ENCODE measurements at regions not wholly inside any gene's neighbourhood (a gene's known extent, or its start where the extent isn't known, plus 50 kb on each side); places are given as distances from the start of the nearest gene placed in this dataset.

DNA sequence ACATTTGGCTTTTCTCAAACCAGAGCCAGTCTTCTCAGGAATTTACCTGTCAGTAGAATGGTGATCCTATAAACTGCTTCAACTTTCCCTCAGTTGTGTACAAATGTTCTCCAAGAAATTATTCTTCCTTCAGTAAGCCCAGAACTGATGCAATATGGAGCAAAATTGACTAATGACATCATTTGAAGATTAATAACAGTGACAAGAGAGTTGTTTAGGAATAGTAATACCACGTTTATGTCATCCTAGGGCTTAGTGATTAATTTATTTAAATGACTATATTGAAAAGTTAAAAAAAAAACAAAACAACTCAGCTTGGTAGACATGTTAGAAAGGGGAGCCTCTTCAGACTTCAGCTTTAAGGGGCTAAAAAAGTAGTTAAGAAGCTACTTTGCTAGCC is 933.2 kb downstream of the GATA3 start:
- no peak for ATAC-seq
- TF ChIP-seq OSR1 (CRISPR knock-in tag; IDR thresholded peaks at IDR 0.05) (no peak), ZFP3 (CRISPR knock-in tag; IDR thresholded peaks at IDR 0.05) (no peak), TCF4 (CRISPR knock-in tag; IDR thresholded peaks at IDR 0.05; ENCODE audit: borderline replicate concordance) (no peak), ESRRG (CRISPR knock-in tag; IDR thresholded peaks at IDR 0.05) (no peak), ARNTL (CRISPR knock-in tag; IDR thresholded peaks at IDR 0.05; ENCODE audit: borderline replicate concordance, low read depth) (no peak), SNAI2 (CRISPR knock-in tag; IDR thresholded peaks at IDR 0.05) (no peak), BACH2 (CRISPR knock-in tag; IDR thresholded peaks at IDR 0.05; ENCODE audit: borderline replicate concordance) (no peak), CSDC2 (CRISPR knock-in tag; IDR thresholded peaks at IDR 0.05) (no peak), TOX (CRISPR knock-in tag; IDR thresholded peaks at IDR 0.05; ENCODE audit: borderline replicate concordance) (no peak)
- TF ChIP-seq, protein P1, sequence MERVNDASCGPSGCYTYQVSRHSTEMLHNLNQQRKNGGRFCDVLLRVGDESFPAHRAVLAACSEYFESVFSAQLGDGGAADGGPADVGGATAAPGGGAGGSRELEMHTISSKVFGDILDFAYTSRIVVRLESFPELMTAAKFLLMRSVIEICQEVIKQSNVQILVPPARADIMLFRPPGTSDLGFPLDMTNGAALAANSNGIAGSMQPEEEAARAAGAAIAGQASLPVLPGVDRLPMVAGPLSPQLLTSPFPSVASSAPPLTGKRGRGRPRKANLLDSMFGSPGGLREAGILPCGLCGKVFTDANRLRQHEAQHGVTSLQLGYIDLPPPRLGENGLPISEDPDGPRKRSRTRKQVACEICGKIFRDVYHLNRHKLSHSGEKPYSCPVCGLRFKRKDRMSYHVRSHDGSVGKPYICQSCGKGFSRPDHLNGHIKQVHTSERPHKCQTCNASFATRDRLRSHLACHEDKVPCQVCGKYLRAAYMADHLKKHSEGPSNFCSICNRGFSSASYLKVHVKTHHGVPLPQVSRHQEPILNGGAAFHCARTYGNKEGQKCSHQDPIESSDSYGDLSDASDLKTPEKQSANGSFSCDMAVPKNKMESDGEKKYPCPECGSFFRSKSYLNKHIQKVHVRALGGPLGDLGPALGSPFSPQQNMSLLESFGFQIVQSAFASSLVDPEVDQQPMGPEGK (CRISPR knock-in tag; IDR thresholded peaks at IDR 0.05; ENCODE audit: borderline replicate concordance) = no peak
- TF ChIP-seq, protein P2, sequence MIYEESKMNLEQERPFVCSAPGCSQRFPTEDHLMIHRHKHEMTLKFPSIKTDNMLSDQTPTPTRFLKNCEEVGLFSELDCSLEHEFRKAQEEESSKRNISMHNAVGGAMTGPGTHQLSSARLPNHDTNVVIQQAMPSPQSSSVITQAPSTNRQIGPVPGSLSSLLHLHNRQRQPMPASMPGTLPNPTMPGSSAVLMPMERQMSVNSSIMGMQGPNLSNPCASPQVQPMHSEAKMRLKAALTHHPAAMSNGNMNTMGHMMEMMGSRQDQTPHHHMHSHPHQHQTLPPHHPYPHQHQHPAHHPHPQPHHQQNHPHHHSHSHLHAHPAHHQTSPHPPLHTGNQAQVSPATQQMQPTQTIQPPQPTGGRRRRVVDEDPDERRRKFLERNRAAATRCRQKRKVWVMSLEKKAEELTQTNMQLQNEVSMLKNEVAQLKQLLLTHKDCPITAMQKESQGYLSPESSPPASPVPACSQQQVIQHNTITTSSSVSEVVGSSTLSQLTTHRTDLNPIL (CRISPR knock-in tag; IDR thresholded peaks at IDR 0.05; ENCODE audit: low read depth) = no peak

DNA sequence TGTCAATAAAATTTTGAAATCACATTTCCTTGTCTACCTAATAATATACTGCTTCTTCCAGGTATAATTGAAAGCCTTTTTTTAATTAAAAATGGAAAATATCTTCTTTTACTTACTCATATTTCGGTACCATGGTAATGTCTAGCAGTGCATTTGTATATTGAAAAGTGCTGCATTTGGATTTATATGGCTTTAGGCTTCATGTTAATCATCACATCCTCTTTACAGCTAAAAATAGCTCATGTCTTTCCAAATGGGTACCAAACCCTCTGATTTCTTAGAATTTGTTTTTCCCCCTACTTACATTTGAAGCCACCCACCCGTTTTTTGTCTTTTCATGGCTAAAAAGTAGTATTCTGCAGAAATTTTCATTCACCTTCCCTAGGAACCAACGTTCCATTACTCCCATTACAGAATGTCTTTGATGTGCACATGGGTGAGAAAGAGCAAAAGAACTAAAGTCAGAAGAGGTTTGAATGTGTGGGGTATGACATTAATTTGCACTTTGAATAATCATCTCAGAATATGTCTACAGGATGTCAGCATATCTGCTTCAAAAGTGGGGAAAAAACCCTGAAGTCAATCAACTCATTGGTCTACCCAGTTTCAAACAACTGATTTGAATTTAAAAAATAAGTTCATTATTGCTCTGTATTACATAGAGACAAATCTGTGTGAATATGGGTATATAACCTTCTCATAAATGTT is 935.9 kb downstream of the GATA3 start:
- ATAC-seq = no peak
- no peak for TF ChIP-seq OSR1 (CRISPR knock-in tag; IDR thresholded peaks at IDR 0.05)
- TF ChIP-seq SNAI2 (CRISPR knock-in tag; IDR thresholded peaks at IDR 0.05) = no peak
- no peak for TF ChIP-seq ZNF8 (CRISPR knock-in tag; IDR thresholded peaks at IDR 0.05)
- TF ChIP-seq, protein P3, sequence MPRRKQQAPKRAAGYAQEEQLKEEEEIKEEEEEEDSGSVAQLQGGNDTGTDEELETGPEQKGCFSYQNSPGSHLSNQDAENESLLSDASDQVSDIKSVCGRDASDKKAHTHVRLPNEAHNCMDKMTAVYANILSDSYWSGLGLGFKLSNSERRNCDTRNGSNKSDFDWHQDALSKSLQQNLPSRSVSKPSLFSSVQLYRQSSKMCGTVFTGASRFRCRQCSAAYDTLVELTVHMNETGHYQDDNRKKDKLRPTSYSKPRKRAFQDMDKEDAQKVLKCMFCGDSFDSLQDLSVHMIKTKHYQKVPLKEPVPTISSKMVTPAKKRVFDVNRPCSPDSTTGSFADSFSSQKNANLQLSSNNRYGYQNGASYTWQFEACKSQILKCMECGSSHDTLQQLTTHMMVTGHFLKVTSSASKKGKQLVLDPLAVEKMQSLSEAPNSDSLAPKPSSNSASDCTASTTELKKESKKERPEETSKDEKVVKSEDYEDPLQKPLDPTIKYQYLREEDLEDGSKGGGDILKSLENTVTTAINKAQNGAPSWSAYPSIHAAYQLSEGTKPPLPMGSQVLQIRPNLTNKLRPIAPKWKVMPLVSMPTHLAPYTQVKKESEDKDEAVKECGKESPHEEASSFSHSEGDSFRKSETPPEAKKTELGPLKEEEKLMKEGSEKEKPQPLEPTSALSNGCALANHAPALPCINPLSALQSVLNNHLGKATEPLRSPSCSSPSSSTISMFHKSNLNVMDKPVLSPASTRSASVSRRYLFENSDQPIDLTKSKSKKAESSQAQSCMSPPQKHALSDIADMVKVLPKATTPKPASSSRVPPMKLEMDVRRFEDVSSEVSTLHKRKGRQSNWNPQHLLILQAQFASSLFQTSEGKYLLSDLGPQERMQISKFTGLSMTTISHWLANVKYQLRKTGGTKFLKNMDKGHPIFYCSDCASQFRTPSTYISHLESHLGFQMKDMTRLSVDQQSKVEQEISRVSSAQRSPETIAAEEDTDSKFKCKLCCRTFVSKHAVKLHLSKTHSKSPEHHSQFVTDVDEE (CRISPR knock-in tag; IDR thresholded peaks at IDR 0.05) = no peak
- no peak for TF ChIP-seq ISL1 (CRISPR knock-in tag; IDR thresholded peaks at IDR 0.05)

DNA sequence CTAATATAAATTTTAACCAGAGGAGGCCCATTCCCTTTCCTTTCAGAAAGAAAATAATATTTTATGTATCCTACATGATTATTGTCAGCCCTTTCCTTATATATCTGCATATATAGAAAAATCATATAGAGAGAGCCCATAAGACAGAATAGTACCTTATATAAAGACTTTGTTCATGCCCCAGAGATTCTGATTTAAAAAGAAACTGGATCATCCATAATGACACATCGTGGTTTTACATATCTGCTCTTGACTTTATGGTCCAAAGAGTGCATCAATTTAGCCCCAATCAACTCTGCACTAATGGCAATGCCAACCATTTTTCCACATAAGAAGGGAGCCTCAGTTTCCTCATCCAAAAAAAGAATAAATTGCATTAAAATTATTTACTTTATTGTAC is 937.5 kb downstream of the GATA3 start:
- no peak for ATAC-seq
- TF ChIP-seq, protein P3 (CRISPR knock-in tag; IDR thresholded peaks at IDR 0.05) = no peak

DNA sequence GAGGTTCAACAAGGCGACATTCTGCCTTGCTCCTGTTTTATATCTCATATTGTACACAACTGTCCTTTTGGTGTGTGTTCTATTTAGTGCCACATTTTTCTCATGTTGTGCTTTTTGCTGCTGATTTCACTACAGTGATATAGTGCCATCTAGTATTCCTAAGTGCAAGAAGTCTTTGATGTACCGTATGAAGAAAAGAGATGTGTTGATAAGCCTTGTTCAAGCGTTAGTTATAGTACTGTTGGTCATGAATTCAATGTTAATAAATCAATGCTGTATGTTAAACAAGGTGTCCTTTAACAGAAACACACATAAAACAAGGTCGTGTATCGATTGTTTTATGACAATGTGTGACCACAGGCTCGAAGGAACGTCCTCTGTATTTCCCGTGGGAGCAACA is 939.4 kb downstream of the GATA3 start:
- ATAC-seq = no peak
- TF ChIP-seq BACH2 (CRISPR knock-in tag; IDR thresholded peaks at IDR 0.05; ENCODE audit: borderline replicate concordance) = no peak
- no peak for TF ChIP-seq SNAI2 (CRISPR knock-in tag; IDR thresholded peaks at IDR 0.05)
- TF ChIP-seq, protein P1 (CRISPR knock-in tag; IDR thresholded peaks at IDR 0.05; ENCODE audit: borderline replicate concordance) = no peak
- TF ChIP-seq RARB (CRISPR knock-in tag; IDR thresholded peaks at IDR 0.05) = no peak
- no peak for TF ChIP-seq ZNF565 (CRISPR knock-in tag; conservative IDR thresholded peaks at IDR 0.05; ENCODE audit: low read depth)
- no peak for TF ChIP-seq ZC3H10 (CRISPR knock-in tag; IDR thresholded peaks at IDR 0.05)
- no peak for TF ChIP-seq ESRRG (CRISPR knock-in tag; IDR thresholded peaks at IDR 0.05)
- no peak for TF ChIP-seq ZNF70 (CRISPR knock-in tag; IDR thresholded peaks at IDR 0.05)
- no peak for TF ChIP-seq ISL1 (CRISPR knock-in tag; IDR thresholded peaks at IDR 0.05)
- no peak for TF ChIP-seq TCF4 (CRISPR knock-in tag; IDR thresholded peaks at IDR 0.05; ENCODE audit: borderline replicate concordance)
- TF ChIP-seq ARNTL (CRISPR knock-in tag; IDR thresholded peaks at IDR 0.05; ENCODE audit: borderline replicate concordance, low read depth) = no peak
- no peak for TF ChIP-seq ZNF8 (CRISPR knock-in tag; IDR thresholded peaks at IDR 0.05)
- no peak for TF ChIP-seq GLIS3 (CRISPR knock-in tag; IDR thresholded peaks at IDR 0.05)
- TF ChIP-seq, protein P3 (CRISPR knock-in tag; IDR thresholded peaks at IDR 0.05) = no peak
- no peak for TF ChIP-seq ZFP30 (CRISPR knock-in tag; IDR thresholded peaks at IDR 0.05)
